Tibial nerve (tissue), 4 donors: ENCODE measurements at regions not wholly inside any gene's neighbourhood (a gene's known extent, or its start where the extent isn't known, plus 50 kb on each side); places are given as distances from the start of the nearest gene placed in this dataset.

ENCODE experiments used
- DNase-seq, 2 donors: peaks; one replicate each; pipeline ENCODE4 v3.0.0-alpha.2; 2019; ENCODE audit warnings: low spot score in 2 of 2
- H3K27ac ChIP-seq, 4 donors: fragments of 200-600 bp; sonication (generic) in 3 of 4; one replicate each; pipeline ENCODE4 v1.5.1; 2017 to 2019; ENCODE audit warnings: mild to moderate bottlenecking in 1 of 4
- H3K27me3 ChIP-seq, 2 donors: fragments of 200-600 bp; sonication (generic) in 1 of 2; one replicate each; pipeline versions ENCODE4 v1.5.1 to v1.6.0; 2017 to 2019
- H3K36me3 ChIP-seq, 3 donors: fragments of 200-600 bp; sonication (generic); one replicate each; pipeline ENCODE4 v1.5.1; 2018 to 2019
- H3K4me1 ChIP-seq, 4 donors: fragments of 200-600 bp; sonication (generic) in 3 of 4; one replicate each; pipeline ENCODE4 v1.5.1; 2017 to 2019
- H3K4me3 ChIP-seq, 4 donors: fragments of 200-600 bp; sonication (generic) in 3 of 4; one replicate each; pipeline ENCODE4 v1.5.1; 2017 to 2019; ENCODE audit warnings: mild to moderate bottlenecking in 1 of 4, moderate library complexity in 1 of 4
- H3K9me3 ChIP-seq, 4 donors: fragments of 200-600 bp; sonication (generic) in 3 of 4; one replicate each; pipeline ENCODE4 v1.5.1; 2017 to 2019
- CTCF ChIP-seq, 5 experiments: fragments of 200-600 bp in 3 of 5; fragments of 450-650 bp in 2 of 5; sonication (generic) in 3 of 5; IDR thresholded peaks; one replicate each; pipeline ENCODE4 v1.5.1; 2016 to 2019; ENCODE audit warnings: antibody characterized with exemption in 5 of 5, mild to moderate bottlenecking in 3 of 5, moderate library complexity in 2 of 5
- EP300 ChIP-seq, 2 donors: sonication (generic); formaldehyde crosslinking; IDR thresholded peaks; one replicate each; pipeline ENCODE4 v1.6.1; 2017; ENCODE audit warnings: antibody characterized with exemption in 2 of 2, mild to moderate bottlenecking in 1 of 2
- POLR2A ChIP-seq, 2 donors: fragments of 450-650 bp; IDR thresholded peaks; one replicate each; pipeline ENCODE4 v1.6.1; 2017; ENCODE audit warnings: antibody characterized with exemption in 2 of 2, mild to moderate bottlenecking in 2 of 2, moderate library complexity in 2 of 2
- WGBS, 2 donors: methylation state at CpG; one replicate each; pipeline ENCODE4 v1.1.5; 2018; 5-methylcytosine and 5-hydroxymethylcytosine counted together

- TF ChIP-seq POLR2A (IDR thresholded peaks at IDR 0.05) (no peak), CTCF (IDR thresholded peaks at IDR 0.05) (no peak), EP300 (IDR thresholded peaks at IDR 0.05) (no peak)
- Histone ChIP-seq H3K27ac (no peak overlapping the region), H3K36me3 (no peaks in the 10 kb centered on the region), H3K27me3 (no peaks in the 10 kb centered on the region), H3K9me3 (peaks cover 0 to 14% (median 2%) of the 10 kb centered on the region in 4 donors), H3K4me3 (no peak overlapping the region), H3K4me1 (no peaks in the 10 kb centered on the region)
- WGBS, 2 donors = 98 to 99% methylated on average over 4 of the region's 4 CpGs
- no peak for DNase-seq
These were observed 149.0 kb downstream of the KITLG start for GRCh38 chr12:88431246-88431645.

GRCh38 chr12:88432531-88433490, 147.5 kb downstream of the KITLG start:
- H3K9me3 ChIP-seq = peaks cover 0 to 11% (median 2%) of the 10 kb centered on the region in 4 donors
- TF ChIP-seq EP300 (IDR thresholded peaks at IDR 0.05) (no peak), POLR2A (IDR thresholded peaks at IDR 0.05) (no peak), CTCF (IDR thresholded peaks at IDR 0.05) (no peak)
- peak in 1 of 2 donors; percentile 14 for DNase-seq
- no peak overlapping the region for H3K4me3 ChIP-seq
- no peak overlapping the region for H3K27ac ChIP-seq
- H3K27me3 ChIP-seq = no peaks in the 10 kb centered on the region
- H3K36me3 ChIP-seq = no peaks in the 10 kb centered on the region
- WGBS, 2 donors = 58 to 62% methylated on average over 9 of the region's 9 CpGs
- H3K4me1 ChIP-seq = no peaks in the 10 kb centered on the region

GRCh38 chr12:88433997-88434703, 146.1 kb downstream of the KITLG start:
- H3K4me3 ChIP-seq = no peak overlapping the region
- no peaks in the 10 kb centered on the region for H3K27me3 ChIP-seq
- H3K36me3 ChIP-seq = no peaks in the 10 kb centered on the region
- TF ChIP-seq POLR2A (IDR thresholded peaks at IDR 0.05) (no peak), CTCF (IDR thresholded peaks at IDR 0.05) (no peak), EP300 (IDR thresholded peaks at IDR 0.05) (no peak)
- WGBS, 2 donors = 76 to 84% methylated on average over 8 of the region's 8 CpGs
- no peaks in the 10 kb centered on the region for H3K9me3 ChIP-seq
- no peak overlapping the region for H3K27ac ChIP-seq
- DNase-seq = no peak
- H3K4me1 ChIP-seq = no peaks in the 10 kb centered on the region

- DNase-seq = no peak
- H3K9me3 ChIP-seq = peaks cover 0 to 3% (median 0%) of the 10 kb centered on the region in 4 donors
- no peaks in the 10 kb centered on the region for H3K27me3 ChIP-seq
- no peak for TF ChIP-seq POLR2A (IDR thresholded peaks at IDR 0.05)
- no peak for TF ChIP-seq EP300 (IDR thresholded peaks at IDR 0.05)
- no peak overlapping the region for H3K27ac ChIP-seq
- no peaks in the 10 kb centered on the region for H3K4me1 ChIP-seq
- WGBS, 2 donors = 63 to 68% methylated on average over 4 of the region's 4 CpGs
- no peaks in the 10 kb centered on the region for H3K36me3 ChIP-seq
- H3K4me3 ChIP-seq = no peak overlapping the region
These were observed 144.8 kb downstream of the KITLG start for GRCh38 chr12:88435334-88436076.

- H3K9me3 ChIP-seq = peaks cover 0 to 12% (median 0%) of the 10 kb centered on the region in 4 donors
- 80 to 89% methylated on average over 1 to 3 of the region's 3 CpGs for WGBS, 2 donors
- no peak overlapping the region for H3K4me3 ChIP-seq
- TF ChIP-seq CTCF (IDR thresholded peaks at IDR 0.05) = no peak
- no peak for TF ChIP-seq EP300 (IDR thresholded peaks at IDR 0.05)
- TF ChIP-seq POLR2A (IDR thresholded peaks at IDR 0.05) = no peak
- no peak for DNase-seq
- H3K27me3 ChIP-seq = no peaks in the 10 kb centered on the region
- no peaks in the 10 kb centered on the region for H3K4me1 ChIP-seq
- H3K36me3 ChIP-seq = no peaks in the 10 kb centered on the region
- no peak overlapping the region for H3K27ac ChIP-seq
These were observed 143.0 kb downstream of the KITLG start for GRCh38 chr12:88437226-88437625.
